ENCODE measurements at regions not wholly inside any gene's neighbourhood (a gene's known extent, or its start where the extent isn't known, plus 50 kb on each side); places are given as distances from the start of the nearest gene placed in this dataset.

GRCh38 chr2:145029081-145029480 lies 509.2 kb upstream of the ZEB2 start:
- TF ChIP-seq CTCF (conservative IDR thresholded peaks at IDR 0.05; ENCODE audit: low read depth, low read length) (no peak), EZH2 (IDR thresholded peaks at IDR 0.05; ENCODE audit: low read length, unreplicated experiment) (no peak), EZH2phosphoT487 (IDR thresholded peaks at IDR 0.05; ENCODE audit: borderline replicate concordance, low read length) (no peak)

Data from PC-3 (cell line).